Right atrium auricular region (tissue), 2 donors: ENCODE measurements at regions not wholly inside any gene's neighbourhood (a gene's known extent, or its start where the extent isn't known, plus 50 kb on each side); places are given as distances from the start of the nearest gene placed in this dataset.

Experiments
- DNase-seq: peaks from one replicate; pipeline ENCODE4 v3.0.0-alpha.2; 2019; ENCODE audit warnings: low spot score
- H3K27ac ChIP-seq, 2 donors: fragments of 200-600 bp; sonication (generic); 1 replicate in 1 of 2; 2 replicates in 1 of 2; pipeline ENCODE4 v1.5.1; 2016 to 2019
- H3K27me3 ChIP-seq, 2 donors: fragments of 200-600 bp; sonication (generic); one replicate each; pipeline versions ENCODE4 v1.5.1 to v1.6.0; 2017 to 2019
- H3K36me3 ChIP-seq: fragments of 200-600 bp; sonication (generic); one replicate; pipeline ENCODE4 v1.5.1; 2016
- H3K4me1 ChIP-seq, 2 donors: fragments of 200-600 bp; sonication (generic); one replicate each; pipeline versions ENCODE4 v1.5.1 to v1.6.0; 2017 to 2019
- H3K4me3 ChIP-seq, 2 donors: fragments of 200-600 bp; sonication (generic); 1 replicate in 1 of 2; 2 replicates in 1 of 2; pipeline ENCODE4 v1.5.1; 2017 to 2019; ENCODE audit warnings: mild to moderate bottlenecking in 1 of 2, moderate library complexity in 1 of 2
- H3K9me3 ChIP-seq, 2 donors: fragments of 200-600 bp; sonication (generic); one replicate each; pipeline ENCODE4 v1.5.1; 2019
- TF ChIP-seq, protein P1 (sequence below), 2 donors: fragments of 200-600 bp; sonication (generic); IDR thresholded peaks; one replicate each; pipeline ENCODE4 v1.5.1; 2019; ENCODE audit warnings: antibody characterized with exemption in 2 of 2

- no peak for DNase-seq
- TF ChIP-seq, protein P1, sequence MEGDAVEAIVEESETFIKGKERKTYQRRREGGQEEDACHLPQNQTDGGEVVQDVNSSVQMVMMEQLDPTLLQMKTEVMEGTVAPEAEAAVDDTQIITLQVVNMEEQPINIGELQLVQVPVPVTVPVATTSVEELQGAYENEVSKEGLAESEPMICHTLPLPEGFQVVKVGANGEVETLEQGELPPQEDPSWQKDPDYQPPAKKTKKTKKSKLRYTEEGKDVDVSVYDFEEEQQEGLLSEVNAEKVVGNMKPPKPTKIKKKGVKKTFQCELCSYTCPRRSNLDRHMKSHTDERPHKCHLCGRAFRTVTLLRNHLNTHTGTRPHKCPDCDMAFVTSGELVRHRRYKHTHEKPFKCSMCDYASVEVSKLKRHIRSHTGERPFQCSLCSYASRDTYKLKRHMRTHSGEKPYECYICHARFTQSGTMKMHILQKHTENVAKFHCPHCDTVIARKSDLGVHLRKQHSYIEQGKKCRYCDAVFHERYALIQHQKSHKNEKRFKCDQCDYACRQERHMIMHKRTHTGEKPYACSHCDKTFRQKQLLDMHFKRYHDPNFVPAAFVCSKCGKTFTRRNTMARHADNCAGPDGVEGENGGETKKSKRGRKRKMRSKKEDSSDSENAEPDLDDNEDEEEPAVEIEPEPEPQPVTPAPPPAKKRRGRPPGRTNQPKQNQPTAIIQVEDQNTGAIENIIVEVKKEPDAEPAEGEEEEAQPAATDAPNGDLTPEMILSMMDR (IDR thresholded peaks at IDR 0.05) = no peak
- no peak overlapping the region for H3K27ac ChIP-seq
- H3K36me3 ChIP-seq = no peaks in the 10 kb centered on the region
- H3K4me3 ChIP-seq = no peak overlapping the region
- no peaks in the 10 kb centered on the region for H3K9me3 ChIP-seq
- H3K4me1 ChIP-seq = no peaks in the 10 kb centered on the region
- H3K27me3 ChIP-seq = no peaks in the 10 kb centered on the region
These were observed 92.3 kb upstream of the MME start for GRCh38 chr3:154987846-154988245.

DNA sequence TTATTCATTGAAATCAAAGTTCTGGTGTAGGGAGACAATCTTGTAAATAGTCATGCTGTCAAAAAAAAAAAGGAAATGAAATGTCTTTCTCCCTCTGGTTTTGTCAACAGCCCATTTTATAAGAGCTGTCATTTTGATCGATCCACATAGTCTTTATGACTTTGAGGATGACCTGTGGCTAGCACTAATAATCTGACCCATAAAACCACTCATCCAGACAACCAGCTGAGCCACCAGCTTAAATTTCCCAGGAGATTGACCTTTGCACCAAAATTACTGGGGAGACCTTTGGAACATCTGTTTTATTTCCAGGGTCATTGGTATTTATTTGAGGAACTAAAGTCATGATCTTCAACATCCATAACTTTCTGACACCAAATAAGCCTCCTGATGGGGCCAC, 98.5 kb upstream of the MME start:
- Histone ChIP-seq H3K36me3 (no peaks in the 10 kb centered on the region), H3K9me3 (no peaks in the 10 kb centered on the region), H3K4me1 (no peaks in the 10 kb centered on the region), H3K27me3 (no peaks in the 10 kb centered on the region), H3K27ac (no peak overlapping the region), H3K4me3 (no peak overlapping the region)
- TF ChIP-seq, protein P1 (IDR thresholded peaks at IDR 0.05) = no peak
- DNase-seq = no peak

- H3K36me3 ChIP-seq = no peaks in the 10 kb centered on the region
- no peaks in the 10 kb centered on the region for H3K9me3 ChIP-seq
- DNase-seq = no peak
- H3K27ac ChIP-seq = no peak overlapping the region
- H3K4me3 ChIP-seq = no peak overlapping the region
- no peaks in the 10 kb centered on the region for H3K27me3 ChIP-seq
- H3K4me1 ChIP-seq = no peaks in the 10 kb centered on the region
- TF ChIP-seq, protein P1 (IDR thresholded peaks at IDR 0.05) = no peak
These were observed 98.9 kb upstream of the MME start for GRCh38 chr3:154981201-154981600.

GRCh38 chr3:154979331-154979730, 100.8 kb upstream of the MME start:
- no peaks in the 10 kb centered on the region for H3K27me3 ChIP-seq
- H3K9me3 ChIP-seq = no peaks in the 10 kb centered on the region
- no peak overlapping the region for H3K4me3 ChIP-seq
- TF ChIP-seq, protein P1 (IDR thresholded peaks at IDR 0.05) = no peak
- H3K4me1 ChIP-seq = no peaks in the 10 kb centered on the region
- no peak for DNase-seq
- no peak overlapping the region for H3K27ac ChIP-seq
- H3K36me3 ChIP-seq = no peaks in the 10 kb centered on the region

DNA sequence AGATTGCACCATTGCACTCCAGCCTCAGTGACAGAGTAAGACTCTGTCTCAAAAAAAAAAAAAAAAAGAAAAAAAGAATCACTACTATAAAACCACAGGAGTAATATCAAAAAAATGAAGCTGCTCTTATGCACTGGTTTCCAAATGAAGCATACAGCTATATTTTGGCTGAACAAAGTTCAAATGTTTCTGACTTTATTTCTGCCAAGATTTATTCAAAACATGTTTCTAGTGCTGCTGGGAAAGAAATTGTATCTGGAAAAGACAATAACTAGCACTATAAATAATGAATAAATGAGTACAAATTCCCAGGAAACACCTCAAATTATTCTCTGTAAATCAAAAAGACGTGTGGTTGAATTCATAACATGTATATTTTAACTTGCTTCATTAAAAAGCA, 102.5 kb upstream of the MME start:
- H3K4me3 ChIP-seq = no peak overlapping the region
- no peaks in the 10 kb centered on the region for H3K4me1 ChIP-seq
- no peaks in the 10 kb centered on the region for H3K36me3 ChIP-seq
- no peaks in the 10 kb centered on the region for H3K27me3 ChIP-seq
- no peak overlapping the region for H3K27ac ChIP-seq
- TF ChIP-seq, protein P1 (IDR thresholded peaks at IDR 0.05) = no peak
- H3K9me3 ChIP-seq = no peaks in the 10 kb centered on the region
- no peak for DNase-seq
